ENCODE measurements at regions not wholly inside any gene's neighbourhood (a gene's known extent, or its start where the extent isn't known, plus 50 kb on each side); places are given as distances from the start of the nearest gene placed in this dataset.

DNA sequence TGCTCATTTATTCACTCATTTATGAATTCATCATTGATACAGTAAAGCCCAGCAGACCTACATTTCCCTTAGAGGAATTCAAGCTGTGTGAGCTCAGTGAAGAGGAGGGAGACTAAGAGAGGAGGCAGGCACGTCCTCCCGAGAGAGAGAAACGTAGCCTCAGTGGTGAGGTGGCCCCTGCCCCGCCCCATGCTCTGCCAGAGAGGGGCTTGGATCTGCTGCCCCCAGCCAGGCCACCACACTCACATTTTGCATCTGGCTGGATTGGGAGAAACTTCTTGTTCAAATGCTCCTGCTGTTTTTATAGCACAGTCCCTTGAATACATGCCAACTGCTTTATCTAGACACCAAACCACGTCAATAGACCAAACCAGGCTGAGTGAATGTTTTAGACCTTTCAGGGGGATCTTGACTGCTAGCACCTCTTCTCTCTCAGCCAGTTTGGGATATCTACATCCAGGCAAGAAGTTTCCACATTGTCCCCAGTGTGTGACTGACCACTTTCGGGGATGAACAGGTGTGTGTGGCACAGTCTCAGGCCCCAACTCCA lies 67.7 kb upstream of the AJAP1 start:
- DNase-seq (ENCODE audit: low read depth) = no peak
- TF ChIP-seq, protein P1, sequence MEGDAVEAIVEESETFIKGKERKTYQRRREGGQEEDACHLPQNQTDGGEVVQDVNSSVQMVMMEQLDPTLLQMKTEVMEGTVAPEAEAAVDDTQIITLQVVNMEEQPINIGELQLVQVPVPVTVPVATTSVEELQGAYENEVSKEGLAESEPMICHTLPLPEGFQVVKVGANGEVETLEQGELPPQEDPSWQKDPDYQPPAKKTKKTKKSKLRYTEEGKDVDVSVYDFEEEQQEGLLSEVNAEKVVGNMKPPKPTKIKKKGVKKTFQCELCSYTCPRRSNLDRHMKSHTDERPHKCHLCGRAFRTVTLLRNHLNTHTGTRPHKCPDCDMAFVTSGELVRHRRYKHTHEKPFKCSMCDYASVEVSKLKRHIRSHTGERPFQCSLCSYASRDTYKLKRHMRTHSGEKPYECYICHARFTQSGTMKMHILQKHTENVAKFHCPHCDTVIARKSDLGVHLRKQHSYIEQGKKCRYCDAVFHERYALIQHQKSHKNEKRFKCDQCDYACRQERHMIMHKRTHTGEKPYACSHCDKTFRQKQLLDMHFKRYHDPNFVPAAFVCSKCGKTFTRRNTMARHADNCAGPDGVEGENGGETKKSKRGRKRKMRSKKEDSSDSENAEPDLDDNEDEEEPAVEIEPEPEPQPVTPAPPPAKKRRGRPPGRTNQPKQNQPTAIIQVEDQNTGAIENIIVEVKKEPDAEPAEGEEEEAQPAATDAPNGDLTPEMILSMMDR (IDR thresholded peaks at IDR 0.05; ENCODE audit: insufficient read depth, low read depth, low read length, missing control alignments) = no peak
- H3K4me3 ChIP-seq (ENCODE audit: low read depth, low read length) = no peak overlapping the region

DNA sequence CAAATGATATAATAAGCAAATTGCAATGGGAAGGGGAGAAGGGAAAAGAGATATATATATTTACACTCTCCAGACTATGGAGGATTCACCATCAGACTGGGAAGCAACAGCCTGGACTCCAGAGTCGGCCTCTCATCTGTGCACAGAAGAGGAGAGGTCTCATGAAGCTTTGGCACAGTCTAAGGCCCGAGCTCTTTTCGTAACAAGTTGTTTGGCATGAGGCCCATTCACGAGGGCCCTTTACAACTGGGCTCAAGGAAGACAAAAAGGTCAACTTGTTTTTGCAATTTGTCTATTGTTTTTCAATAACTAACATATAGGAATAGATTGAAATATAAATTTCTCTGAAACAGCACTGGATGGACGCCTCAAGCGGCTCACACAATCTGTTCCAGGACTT lies 66.7 kb upstream of the AJAP1 start:
- H3K4me3 ChIP-seq (ENCODE audit: low read depth, low read length) = no peak overlapping the region
- TF ChIP-seq, protein P1 (IDR thresholded peaks at IDR 0.05; ENCODE audit: insufficient read depth, low read depth, low read length, missing control alignments) = no peak
- no peak for DNase-seq (ENCODE audit: low read depth)

DNA sequence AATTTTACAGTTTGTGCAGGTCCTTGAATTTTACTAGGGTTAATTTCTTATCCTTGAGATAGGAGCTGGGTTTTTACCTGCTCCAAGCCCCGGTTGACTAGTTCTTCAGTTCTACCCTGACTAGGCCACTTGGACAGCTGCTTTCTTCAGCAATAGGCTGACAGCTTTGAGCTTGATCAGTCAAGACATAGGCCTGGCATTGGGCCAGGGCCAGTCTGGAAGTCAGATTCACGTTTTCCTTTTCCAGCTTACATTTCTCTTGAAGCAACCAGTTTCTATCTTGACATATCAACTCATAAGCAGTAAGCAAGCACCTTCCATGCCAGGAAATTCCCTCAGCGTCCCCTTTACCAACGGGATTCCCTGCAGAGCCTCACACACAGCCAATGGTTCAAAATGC lies 63.7 kb upstream of the AJAP1 start:
- TF ChIP-seq, protein P1 (IDR thresholded peaks at IDR 0.05; ENCODE audit: insufficient read depth, low read depth, low read length, missing control alignments) = no peak
- DNase-seq (ENCODE audit: low read depth) = no peak

DNA sequence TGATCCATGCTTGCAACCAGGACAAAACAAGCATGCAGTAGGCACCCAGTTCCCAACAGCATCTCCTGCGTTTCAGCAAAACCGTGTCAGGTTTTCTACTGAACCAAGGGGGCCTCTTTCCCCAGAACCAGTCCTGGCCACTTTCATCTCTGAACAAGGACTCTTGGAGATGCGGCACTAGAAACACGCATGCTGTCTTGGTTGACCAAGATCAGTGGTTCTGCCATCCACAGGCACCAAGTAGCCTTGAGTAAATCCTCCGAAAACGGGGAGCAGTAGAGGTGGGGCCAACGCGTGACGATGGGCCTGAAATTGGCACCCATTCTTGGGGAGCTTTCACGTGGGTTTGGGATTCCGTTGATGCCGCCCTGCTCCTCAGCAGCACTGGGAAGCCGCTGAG lies 62.5 kb upstream of the AJAP1 start:
- H3K4me3 ChIP-seq (ENCODE audit: low read depth, low read length) = no peak overlapping the region
- TF ChIP-seq, protein P1 (IDR thresholded peaks at IDR 0.05; ENCODE audit: insufficient read depth, low read depth, low read length, missing control alignments) = no peak
- DNase-seq (ENCODE audit: low read depth) = no peak

More for the DNA sequence above, 63.7 kb upstream of the AJAP1 start:
- no peak overlapping the region for H3K4me3 ChIP-seq (ENCODE audit: low read depth, low read length)

DNA sequence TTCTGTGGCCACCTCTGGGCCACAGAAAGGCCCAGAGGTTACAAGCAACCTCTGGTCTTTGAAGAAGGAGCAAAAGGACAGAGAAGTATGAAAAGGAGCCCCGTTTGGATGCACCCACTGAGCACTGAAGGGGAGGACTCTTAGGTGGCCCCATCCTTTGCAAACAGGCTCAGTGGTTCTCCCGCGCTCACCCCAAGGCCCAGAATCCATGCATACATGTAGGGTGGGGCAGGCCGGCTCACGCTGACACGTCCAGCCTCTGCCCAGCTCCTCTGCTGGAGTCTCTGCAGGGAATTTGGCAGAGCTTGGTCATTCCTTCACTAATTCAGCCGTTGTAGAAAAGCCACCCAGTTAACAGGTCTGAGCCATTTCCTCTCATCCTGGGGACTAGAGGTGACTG lies 61.3 kb upstream of the AJAP1 start:
- TF ChIP-seq, protein P1 (IDR thresholded peaks at IDR 0.05; ENCODE audit: insufficient read depth, low read depth, low read length, missing control alignments) = no peak
- DNase-seq (ENCODE audit: low read depth) = no peak
- no peak overlapping the region for H3K4me3 ChIP-seq (ENCODE audit: low read depth, low read length)

DNA sequence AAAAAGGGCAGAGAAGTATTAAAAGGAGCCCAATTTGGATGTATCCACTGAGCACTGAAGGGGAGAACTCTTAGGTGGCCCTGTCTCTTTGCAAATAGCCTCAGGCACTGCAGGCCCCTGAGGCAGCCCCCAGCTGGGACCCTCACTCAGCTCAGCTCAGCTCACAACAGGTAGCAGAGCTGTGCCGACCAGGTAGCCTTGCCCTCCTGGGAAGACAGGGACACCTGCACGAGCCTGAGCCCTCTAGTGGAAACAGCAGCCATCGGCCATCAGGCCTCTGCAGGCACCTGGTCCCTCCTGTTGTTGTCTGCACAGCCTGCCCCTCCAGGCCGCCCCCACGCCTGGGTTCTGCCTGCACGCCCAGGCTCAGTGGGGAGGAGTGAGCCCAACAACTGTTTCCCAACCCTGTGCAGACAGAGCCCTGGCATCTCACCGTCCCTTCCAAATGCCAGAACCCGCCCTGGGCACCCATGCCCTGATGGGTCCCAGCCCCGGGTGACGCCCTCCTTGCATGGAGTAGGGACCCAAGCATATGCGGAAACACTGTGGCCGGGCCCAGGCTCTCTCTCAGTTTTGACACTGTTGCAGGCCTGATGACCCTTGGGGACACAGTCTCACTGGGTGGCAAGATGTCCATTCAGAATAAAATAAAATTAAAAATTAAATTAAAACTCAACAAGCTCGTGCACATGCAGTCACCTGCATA lies 60.0 kb upstream of the AJAP1 start:
- TF ChIP-seq, protein P1 (IDR thresholded peaks at IDR 0.05; ENCODE audit: insufficient read depth, low read depth, low read length, missing control alignments) = no peak

More for the DNA sequence above, 60.0 kb upstream of the AJAP1 start:
- no peak for DNase-seq (ENCODE audit: low read depth)
- no peak overlapping the region for H3K4me3 ChIP-seq (ENCODE audit: low read depth, low read length)

Measured in GM12865 (cell line).